Astrocyte of the spinal cord (primary cell): ENCODE measurements at regions not wholly inside any gene's neighbourhood (a gene's known extent, or its start where the extent isn't known, plus 50 kb on each side); places are given as distances from the start of the nearest gene placed in this dataset.
A peak's percentile ranks its signal among the peaks of the same experiment; 100 is the strongest.

Experiments
- DNase-seq: peaks from one replicate; pipeline ENCODE4 v3.0.0; 2011; ENCODE audit warnings: low read depth, low spot score
- H3K4me3 ChIP-seq: 2 replicates; pipeline ENCODE4 v1.5.1; 2011; ENCODE audit warnings: low read depth, mild to moderate bottlenecking, low read length, moderate library complexity
- in situ Hi-C: cut with HindIII; loops from 2 replicates; pipeline ENCODE4 v1.10.0; 2017; ENCODE audit warnings: low sequenced_read_pairs
- TF ChIP-seq, protein P1 (sequence below): IDR thresholded peaks from 2 replicates; pipeline ENCODE4 v1.5.1; 2012; ENCODE audit warnings: low read depth, mild to moderate bottlenecking, low read length, inconsistent platforms

GRCh38 chr18:76667603-76668002 is 154.8 kb upstream of the ZNF236 start:
- H3K4me3 ChIP-seq: no peak overlapping the region
- in situ Hi-C loops: no loop called here
- DNase-seq: no peak
- TF ChIP-seq, protein P1, sequence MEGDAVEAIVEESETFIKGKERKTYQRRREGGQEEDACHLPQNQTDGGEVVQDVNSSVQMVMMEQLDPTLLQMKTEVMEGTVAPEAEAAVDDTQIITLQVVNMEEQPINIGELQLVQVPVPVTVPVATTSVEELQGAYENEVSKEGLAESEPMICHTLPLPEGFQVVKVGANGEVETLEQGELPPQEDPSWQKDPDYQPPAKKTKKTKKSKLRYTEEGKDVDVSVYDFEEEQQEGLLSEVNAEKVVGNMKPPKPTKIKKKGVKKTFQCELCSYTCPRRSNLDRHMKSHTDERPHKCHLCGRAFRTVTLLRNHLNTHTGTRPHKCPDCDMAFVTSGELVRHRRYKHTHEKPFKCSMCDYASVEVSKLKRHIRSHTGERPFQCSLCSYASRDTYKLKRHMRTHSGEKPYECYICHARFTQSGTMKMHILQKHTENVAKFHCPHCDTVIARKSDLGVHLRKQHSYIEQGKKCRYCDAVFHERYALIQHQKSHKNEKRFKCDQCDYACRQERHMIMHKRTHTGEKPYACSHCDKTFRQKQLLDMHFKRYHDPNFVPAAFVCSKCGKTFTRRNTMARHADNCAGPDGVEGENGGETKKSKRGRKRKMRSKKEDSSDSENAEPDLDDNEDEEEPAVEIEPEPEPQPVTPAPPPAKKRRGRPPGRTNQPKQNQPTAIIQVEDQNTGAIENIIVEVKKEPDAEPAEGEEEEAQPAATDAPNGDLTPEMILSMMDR: no peak

GRCh38 chr18:76662626-76663025 is 159.7 kb upstream of the ZNF236 start:
- in situ Hi-C loops: no loop called here
- TF ChIP-seq, protein P1: no peak
- H3K4me3 ChIP-seq: no peak overlapping the region
- DNase-seq: no peak

DNA sequence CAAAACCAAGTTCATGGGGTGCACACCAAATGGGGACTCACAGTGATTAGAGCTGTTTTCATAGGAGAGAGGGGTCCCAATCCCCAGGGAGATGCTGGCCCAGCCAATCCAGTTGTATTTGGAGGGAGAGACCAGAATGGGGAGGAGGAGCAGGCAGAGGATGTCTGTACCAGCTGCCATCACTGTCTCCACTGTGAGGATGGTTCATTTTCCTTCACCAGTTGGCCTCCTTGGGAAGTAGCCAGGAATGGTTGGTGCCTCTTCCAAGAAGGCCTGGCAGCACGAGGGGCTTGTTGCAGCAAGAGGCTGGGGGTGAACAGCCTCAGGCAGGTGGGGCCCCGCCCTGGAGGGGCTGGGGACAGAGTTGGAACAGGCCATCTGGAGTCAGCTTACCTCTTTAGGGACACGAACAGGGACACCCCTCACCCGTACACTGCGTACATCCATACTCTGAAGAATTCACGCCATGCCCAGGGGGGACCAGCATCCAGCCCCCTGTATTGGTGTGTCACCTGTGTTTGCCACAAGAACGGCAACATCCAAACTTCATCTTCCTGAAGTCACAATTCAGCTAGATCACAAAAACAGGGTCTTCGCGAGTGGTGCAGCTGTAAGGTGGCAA is 161.7 kb upstream of the ZNF236 start:
- TF ChIP-seq, protein P1: no peak
- no peak overlapping the region for H3K4me3 ChIP-seq
- in situ Hi-C loops: no loop called here
- DNase-seq: no peak

DNA sequence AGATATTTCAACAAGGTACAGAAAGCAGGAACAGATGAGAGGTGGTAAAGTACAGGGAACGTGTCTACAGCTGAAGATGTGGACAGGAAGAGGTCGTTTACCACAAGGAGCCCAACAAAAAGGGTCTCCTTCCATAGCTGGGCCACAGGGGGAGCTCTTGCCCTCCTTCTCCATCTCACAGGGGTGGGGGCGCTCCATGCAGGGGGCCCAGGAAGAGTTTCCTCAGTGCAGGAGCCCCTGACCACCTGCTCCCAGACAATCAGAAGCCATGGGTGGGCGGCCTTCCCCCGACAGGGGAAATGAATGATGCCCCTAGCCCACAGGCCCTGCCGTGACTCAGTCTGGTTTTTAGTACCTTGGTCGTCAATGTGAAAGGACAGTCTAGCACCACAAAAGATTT is 163.6 kb upstream of the ZNF516 start:
- no peak overlapping the region for H3K4me3 ChIP-seq
- in situ Hi-C loops: no loop called here
- DNase-seq: no peak
- TF ChIP-seq, protein P1: peak; percentile 51

DNA sequence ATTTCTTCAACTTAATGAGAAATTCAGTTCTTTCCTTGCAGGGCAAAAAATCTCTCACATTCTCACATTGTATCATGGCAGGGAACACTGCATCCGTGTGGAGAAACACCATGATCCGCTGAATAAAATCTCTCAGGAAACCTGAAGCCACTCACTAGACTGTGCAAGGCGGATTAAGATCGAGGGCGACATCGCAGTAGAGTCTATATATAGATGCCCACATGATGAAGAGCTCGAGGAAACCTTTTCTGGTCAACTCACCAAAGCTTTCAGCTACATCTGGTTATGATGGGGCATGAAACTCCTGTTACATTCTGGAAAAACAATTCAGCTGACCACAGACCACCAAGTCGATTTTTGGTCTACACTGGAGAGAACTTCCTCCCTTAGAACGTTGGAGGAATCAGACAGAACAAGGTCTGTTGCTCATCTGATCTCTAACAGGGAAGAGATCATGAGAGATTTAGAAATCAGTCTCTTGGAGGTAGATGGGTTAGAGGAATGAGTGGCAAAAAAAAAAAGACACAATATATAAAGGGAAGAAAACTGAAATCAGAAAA is 162.9 kb upstream of the ZNF516 start:
- no peak for DNase-seq
- no peak overlapping the region for H3K4me3 ChIP-seq
- TF ChIP-seq, protein P1: no peak
- in situ Hi-C loops: no loop called here

- no peak for DNase-seq
- no peak overlapping the region for H3K4me3 ChIP-seq
- TF ChIP-seq, protein P1: no peak
- in situ Hi-C loops: no loop called here
Measured at GRCh38 chr18:76656925-76657827, 162.1 kb upstream of the ZNF516 start.
